Fibroblast of lung (primary cell): ENCODE measurements at regions not wholly inside any gene's neighbourhood (a gene's known extent, or its start where the extent isn't known, plus 50 kb on each side); places are given as distances from the start of the nearest gene placed in this dataset.

ENCODE experiments used
- EZH2 ChIP-seq: IDR thresholded peaks from 2 replicates; pipeline ENCODE4 v1.5.1; 2012; ENCODE audit warnings: low read length, control low read depth, mild to moderate bottlenecking; ENCODE audit errors: missing control alignments
- TF ChIP-seq, protein P1 (sequence below), 2 donors: IDR thresholded peaks in 1 of 2; conservative IDR thresholded peaks in 1 of 2; 1 replicate in 1 of 2; 2 replicates in 1 of 2; pipeline ENCODE4 v1.5.1; 2011 to 2012; ENCODE audit warnings: low read length in 2 of 2, control low read depth in 1 of 2, inconsistent platforms in 1 of 2, low read depth in 1 of 2, mild to moderate bottlenecking in 1 of 2

DNA sequence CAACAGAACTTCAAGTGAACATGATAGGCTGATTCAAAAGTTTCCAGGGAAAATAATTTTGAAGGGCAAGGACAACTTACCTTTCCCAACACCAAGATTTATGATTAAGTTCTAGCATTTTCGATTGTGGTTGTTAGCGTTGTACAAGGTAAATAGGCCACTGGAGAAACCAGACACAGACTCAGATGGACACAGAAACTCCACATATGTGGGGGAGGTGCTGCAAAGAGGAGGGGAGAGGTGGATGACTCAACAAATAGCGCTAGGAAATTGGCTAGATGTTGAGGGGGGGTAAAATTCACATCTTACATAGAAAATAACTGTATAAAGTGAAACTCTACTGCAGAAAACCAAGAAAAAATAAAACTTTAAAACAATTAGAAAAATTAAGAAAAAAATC is 564.4 kb downstream of the MATN1 start:
- TF ChIP-seq, protein P1, sequence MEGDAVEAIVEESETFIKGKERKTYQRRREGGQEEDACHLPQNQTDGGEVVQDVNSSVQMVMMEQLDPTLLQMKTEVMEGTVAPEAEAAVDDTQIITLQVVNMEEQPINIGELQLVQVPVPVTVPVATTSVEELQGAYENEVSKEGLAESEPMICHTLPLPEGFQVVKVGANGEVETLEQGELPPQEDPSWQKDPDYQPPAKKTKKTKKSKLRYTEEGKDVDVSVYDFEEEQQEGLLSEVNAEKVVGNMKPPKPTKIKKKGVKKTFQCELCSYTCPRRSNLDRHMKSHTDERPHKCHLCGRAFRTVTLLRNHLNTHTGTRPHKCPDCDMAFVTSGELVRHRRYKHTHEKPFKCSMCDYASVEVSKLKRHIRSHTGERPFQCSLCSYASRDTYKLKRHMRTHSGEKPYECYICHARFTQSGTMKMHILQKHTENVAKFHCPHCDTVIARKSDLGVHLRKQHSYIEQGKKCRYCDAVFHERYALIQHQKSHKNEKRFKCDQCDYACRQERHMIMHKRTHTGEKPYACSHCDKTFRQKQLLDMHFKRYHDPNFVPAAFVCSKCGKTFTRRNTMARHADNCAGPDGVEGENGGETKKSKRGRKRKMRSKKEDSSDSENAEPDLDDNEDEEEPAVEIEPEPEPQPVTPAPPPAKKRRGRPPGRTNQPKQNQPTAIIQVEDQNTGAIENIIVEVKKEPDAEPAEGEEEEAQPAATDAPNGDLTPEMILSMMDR (conservative IDR thresholded peaks at IDR 0.05 in 1 of 2, IDR thresholded peaks at IDR 0.05 in 1 of 2; ENCODE audit: low read depth in 1 of 2, low read length in 2 of 2), result no peak
- no peak for TF ChIP-seq EZH2
